NCI-H2196 (cell line): ENCODE measurements at regions not wholly inside any gene's neighbourhood (a gene's known extent, or its start where the extent isn't known, plus 50 kb on each side); places are given as distances from the start of the nearest gene placed in this dataset.
"Not testable (repeated sequence)": the region's sequence is repeated elsewhere in the genome, so short reads cannot be mapped to it uniquely, and the experiment has no call there.

Source experiments
- DNase-seq: peaks from one replicate; lab custom pipeline; 2025; ENCODE audit not compliant: unreplicated experiment; lab: John Stamatoyannopoulos, UW

- DNase-seq, result no peak
Observed at GRCh38 chr12:69179786-69180185, 59.6 kb upstream of the CPSF6 start.

- DNase-seq, result not testable (repeated sequence)
Observed at GRCh38 chr12:69187572-69187971, 51.8 kb upstream of the CPSF6 start.

GRCh38 chr12:69189378-69189978 is 49.9 kb upstream of the CPSF6 start:
- no peak for DNase-seq
